H9 (cell line): ENCODE measurements at regions not wholly inside any gene's neighbourhood (a gene's known extent, or its start where the extent isn't known, plus 50 kb on each side); places are given as distances from the start of the nearest gene placed in this dataset.

ENCODE experiments used
- DNase-seq: peaks from one replicate; pipeline ENCODE4 v3.0.0-alpha.2; 2017
- H2AFZ ChIP-seq: one replicate; pipeline ENCODE4 v1.6.1; 2013; ENCODE audit warnings: mild to moderate bottlenecking, low read length, control low read depth, moderate library complexity
- H2AK5ac ChIP-seq: 2 replicates; pipeline ENCODE4 v1.6.1; 2013; ENCODE audit warnings: low read length, control low read depth, mixed read lengths; ENCODE audit not compliant: insufficient read length
- H2BK120ac ChIP-seq: one replicate; pipeline ENCODE4 v1.6.1; 2013; ENCODE audit warnings: low read depth, mild to moderate bottlenecking, low read length, control low read depth, inconsistent platforms; ENCODE audit not compliant: poor library complexity, severe bottlenecking
- H2BK12ac ChIP-seq: 2 replicates; pipeline ENCODE4 v1.6.1; 2013; ENCODE audit warnings: low read length, control low read depth, mixed read lengths, low read depth; ENCODE audit not compliant: insufficient read length
- H2BK15ac ChIP-seq: 2 replicates; pipeline ENCODE4 v1.6.1; 2013; ENCODE audit warnings: low read depth, low read length, control low read depth
- H2BK20ac ChIP-seq: one replicate; pipeline ENCODE4 v1.6.1; 2013; ENCODE audit warnings: low read depth, mild to moderate bottlenecking, low read length, control low read depth, inconsistent platforms; ENCODE audit not compliant: poor library complexity, severe bottlenecking
- H2BK5ac ChIP-seq: 2 replicates; pipeline ENCODE4 v1.6.1; 2013; ENCODE audit warnings: low read length, control low read depth, mixed read lengths; ENCODE audit not compliant: insufficient read length
- H3K14ac ChIP-seq: 2 replicates; pipeline ENCODE4 v1.6.1; 2013; ENCODE audit warnings: low read length, control low read depth; ENCODE audit not compliant: insufficient read depth
- H3K18ac ChIP-seq: 2 replicates; pipeline ENCODE4 v1.6.1; 2013; ENCODE audit warnings: low read depth, mild to moderate bottlenecking, mixed read lengths, low read length, control low read depth; ENCODE audit not compliant: insufficient read length
- H3K23ac ChIP-seq: 2 replicates; pipeline ENCODE4 v1.6.1; 2013; ENCODE audit warnings: low read length, control low read depth, mixed read lengths, low read depth; ENCODE audit not compliant: insufficient read length
- H3K23me2 ChIP-seq: 2 replicates; pipeline ENCODE4 v1.6.1; 2013; ENCODE audit warnings: low read depth, mild to moderate bottlenecking, mixed read lengths, low read length, control low read depth; ENCODE audit not compliant: insufficient read length, poor library complexity, severe bottlenecking
- H3K27ac ChIP-seq: 2 replicates; pipeline ENCODE4 v1.5.1; 2013; ENCODE audit warnings: low read length, control low read depth, mixed read lengths, low read depth; ENCODE audit not compliant: insufficient read length
- H3K27me3 ChIP-seq: 2 replicates; pipeline ENCODE4 v1.6.1; 2013; ENCODE audit warnings: low read length, control low read depth, inconsistent platforms; ENCODE audit not compliant: insufficient read depth
- H3K4ac ChIP-seq: 2 replicates; pipeline ENCODE4 v1.6.1; 2013; ENCODE audit warnings: low read depth, mild to moderate bottlenecking, control low read depth, inconsistent platforms, low read length, moderate library complexity
- H3K4me1 ChIP-seq: 2 replicates; pipeline ENCODE4 v1.6.1; 2013; ENCODE audit warnings: low read length, control low read depth, inconsistent platforms; ENCODE audit not compliant: insufficient read depth
- H3K4me2 ChIP-seq: 2 replicates; pipeline ENCODE4 v1.6.1; 2013; ENCODE audit warnings: low read length, control low read depth, mixed read lengths; ENCODE audit not compliant: insufficient read length, insufficient read depth
- H3K56ac ChIP-seq: 2 replicates; pipeline ENCODE4 v1.6.1; 2013; ENCODE audit warnings: low read depth, mild to moderate bottlenecking, mixed read lengths, low read length, control low read depth; ENCODE audit not compliant: insufficient read length
- H3K79me1 ChIP-seq: 2 replicates; pipeline ENCODE4 v1.6.1; 2013; ENCODE audit warnings: low read depth, mild to moderate bottlenecking, moderate library complexity, low read length, control low read depth, inconsistent platforms; ENCODE audit not compliant: insufficient read depth, poor library complexity, severe bottlenecking
- H3K79me2 ChIP-seq: 2 replicates; pipeline ENCODE4 v1.6.1; 2013; ENCODE audit warnings: low read length, control low read depth, inconsistent platforms; ENCODE audit not compliant: insufficient read depth
- H3K9ac ChIP-seq: 2 replicates; pipeline ENCODE4 v1.6.1; 2013; ENCODE audit warnings: low read length, control low read depth, mixed read lengths; ENCODE audit not compliant: insufficient read length; ENCODE audit errors: extremely low read depth
- H3K9me3 ChIP-seq: one replicate; pipeline ENCODE4 v1.6.1; 2013; ENCODE audit warnings: low read depth, low read length, inconsistent platforms; ENCODE audit not compliant: control insufficient read depth
- H3T11ph ChIP-seq: one replicate; pipeline ENCODE4 v1.6.1; 2013; ENCODE audit warnings: mild to moderate bottlenecking, low read length, control low read depth, inconsistent platforms
- H4K20me1 ChIP-seq: one replicate; pipeline ENCODE4 v1.6.1; 2013; ENCODE audit not compliant: control insufficient read depth, insufficient read length, insufficient read depth
- H4K5ac ChIP-seq: 2 replicates; pipeline ENCODE4 v1.6.1; 2013; ENCODE audit warnings: low read depth, mild to moderate bottlenecking, mixed read lengths, low read length, control low read depth; ENCODE audit not compliant: insufficient read length
- H4K8ac ChIP-seq: replicated peaks from 2 replicates; pipeline ENCODE4 v1.6.1; 2013; ENCODE audit warnings: low read length, control low read depth, mixed read lengths, low read depth; ENCODE audit not compliant: insufficient read length
- H4K91ac ChIP-seq: 2 replicates; pipeline ENCODE4 v1.6.1; 2013; ENCODE audit warnings: low read depth, mild to moderate bottlenecking, moderate library complexity, mixed read lengths, low read length, control low read depth; ENCODE audit not compliant: insufficient read length
- H3K27ac Mint-ChIP-seq, 3 experiments: 2 replicates in 2 of 3; 3 replicates in 1 of 3; pipeline ENCODE4 v1.8.0; 2020 to 2021; ENCODE audit warnings: mixed read lengths in 3 of 3, mild to moderate bottlenecking in 1 of 3, moderate library complexity in 1 of 3
- H3K27me3 Mint-ChIP-seq: 2 replicates; pipeline ENCODE4 v1.8.0; 2021; ENCODE audit warnings: low read depth, mild to moderate bottlenecking, moderate library complexity, mixed read lengths
- H3K36me3 Mint-ChIP-seq, 3 experiments: 2 replicates in 2 of 3; 3 replicates in 1 of 3; pipeline ENCODE4 v1.8.0; 2020 to 2021; ENCODE audit warnings: low read depth in 3 of 3, mixed read lengths in 3 of 3; ENCODE audit not compliant: insufficient read depth in 1 of 3
- H3K4me1 Mint-ChIP-seq, 2 experiments: 2 replicates each; pipeline ENCODE4 v1.8.0; 2020; ENCODE audit warnings: mixed read lengths in 2 of 2
- H3K4me3 Mint-ChIP-seq, 2 experiments: 2 replicates in 1 of 2; 3 replicates in 1 of 2; pipeline ENCODE4 v1.8.0; 2020 to 2021; ENCODE audit warnings: mild to moderate bottlenecking in 2 of 2, mixed read lengths in 2 of 2, moderate library complexity in 1 of 2
- H3K9me3 Mint-ChIP-seq, 2 experiments: 2 replicates in 1 of 2; 3 replicates in 1 of 2; pipeline ENCODE4 v1.8.0; 2020; ENCODE audit warnings: mild to moderate bottlenecking in 2 of 2, mixed read lengths in 2 of 2, moderate library complexity in 1 of 2
- WGBS: extraction: QIAGEN DNeasy Blood & Tissue Kit; methylation state at CpG from one replicate; pipeline ENCODE4 v1.1.7; 2013; ENCODE audit warnings: missing lambda C conversion rate, low lambda C conversion rate, mixed read lengths; ENCODE audit not compliant: insufficient read length; ENCODE audit errors: extremely low coverage; 5-methylcytosine and 5-hydroxymethylcytosine counted together
- TF ChIP-seq, protein P1 (sequence below): fragments of 200-600 bp; sonication (generic); conservative IDR thresholded peaks from 3 replicates; pipeline ENCODE4 v1.8.0; 2021; ENCODE audit warnings: antibody characterized with exemption, mild to moderate bottlenecking

- H2AFZ ChIP-seq: no peak overlapping the region
- H4K91ac ChIP-seq: no peak overlapping the region
- no peak for DNase-seq
- H4K8ac ChIP-seq: no peak overlapping the region
- H4K20me1 ChIP-seq: no peaks in the 10 kb centered on the region
- no peak overlapping the region for H2BK20ac ChIP-seq
- no peak overlapping the region for H4K5ac ChIP-seq
- no peak overlapping the region for H3K56ac ChIP-seq
- H3K4me2 ChIP-seq: no peak overlapping the region
- Mint-ChIP-seq H3K4me3 (no peak overlapping the region), H3K27me3 (no peaks in the 10 kb centered on the region), H3K9me3 (peaks cover 0 to 2% of the 10 kb centered on the region in 2 experiments; a peak in 3 of 5 replicates), H3K4me1 (no peaks in the 10 kb centered on the region), H3K27ac (no peak overlapping the region), H3K36me3 (no peaks in the 10 kb centered on the region; a peak in 2 of 7 replicates)
- WGBS: no CpG with 5 or more reads among the region's 1 CpG
- TF ChIP-seq, protein P1, sequence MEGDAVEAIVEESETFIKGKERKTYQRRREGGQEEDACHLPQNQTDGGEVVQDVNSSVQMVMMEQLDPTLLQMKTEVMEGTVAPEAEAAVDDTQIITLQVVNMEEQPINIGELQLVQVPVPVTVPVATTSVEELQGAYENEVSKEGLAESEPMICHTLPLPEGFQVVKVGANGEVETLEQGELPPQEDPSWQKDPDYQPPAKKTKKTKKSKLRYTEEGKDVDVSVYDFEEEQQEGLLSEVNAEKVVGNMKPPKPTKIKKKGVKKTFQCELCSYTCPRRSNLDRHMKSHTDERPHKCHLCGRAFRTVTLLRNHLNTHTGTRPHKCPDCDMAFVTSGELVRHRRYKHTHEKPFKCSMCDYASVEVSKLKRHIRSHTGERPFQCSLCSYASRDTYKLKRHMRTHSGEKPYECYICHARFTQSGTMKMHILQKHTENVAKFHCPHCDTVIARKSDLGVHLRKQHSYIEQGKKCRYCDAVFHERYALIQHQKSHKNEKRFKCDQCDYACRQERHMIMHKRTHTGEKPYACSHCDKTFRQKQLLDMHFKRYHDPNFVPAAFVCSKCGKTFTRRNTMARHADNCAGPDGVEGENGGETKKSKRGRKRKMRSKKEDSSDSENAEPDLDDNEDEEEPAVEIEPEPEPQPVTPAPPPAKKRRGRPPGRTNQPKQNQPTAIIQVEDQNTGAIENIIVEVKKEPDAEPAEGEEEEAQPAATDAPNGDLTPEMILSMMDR: no peak
- H3K23me2 ChIP-seq: no peaks in the 10 kb centered on the region
- H3K9ac ChIP-seq: no peak overlapping the region
- no peak overlapping the region for H3K18ac ChIP-seq
- H2AK5ac ChIP-seq: no peak overlapping the region
- no peak overlapping the region for H3T11ph ChIP-seq
- no peak overlapping the region for H3K4ac ChIP-seq
- no peak overlapping the region for H2BK120ac ChIP-seq
- H3K79me2 ChIP-seq: no peaks in the 10 kb centered on the region
- no peak overlapping the region for H3K27ac ChIP-seq
- H3K4me1 ChIP-seq: no peaks in the 10 kb centered on the region
- H2BK5ac ChIP-seq: no peak overlapping the region
- no peak overlapping the region for H2BK15ac ChIP-seq
- no peaks in the 10 kb centered on the region for H3K27me3 ChIP-seq
- H3K23ac ChIP-seq: no peak overlapping the region
- H2BK12ac ChIP-seq: no peak overlapping the region
- H3K79me1 ChIP-seq: no peaks in the 10 kb centered on the region
- H3K9me3 ChIP-seq: no peaks in the 10 kb centered on the region
- H3K14ac ChIP-seq: no peak overlapping the region
Observed at GRCh38 chr4:126552321-126552720, 1080.4 kb upstream of the INTU start.
